ENCODE measurements at regions not wholly inside any gene's neighbourhood (a gene's known extent, or its start where the extent isn't known, plus 50 kb on each side); places are given as distances from the start of the nearest gene placed in this dataset.

DNA sequence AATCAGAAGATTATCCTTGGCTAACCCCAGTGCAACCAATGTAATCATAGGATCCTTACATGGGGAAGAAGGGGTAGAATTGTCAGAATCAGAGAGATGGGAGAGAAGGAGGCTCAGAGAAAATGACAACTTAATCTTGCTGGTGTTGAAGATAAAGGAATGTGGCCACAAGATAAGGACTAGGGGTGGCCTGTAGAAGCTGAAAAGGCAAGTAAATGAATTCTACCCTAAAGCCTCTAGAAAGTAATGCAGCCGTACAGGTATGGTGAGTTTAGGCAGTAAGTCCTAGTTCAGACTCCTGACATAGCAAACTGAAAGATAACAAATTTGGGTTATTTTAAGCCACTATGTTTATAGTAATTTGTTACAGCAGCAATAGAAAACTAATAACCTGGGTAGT, 718.5 kb downstream of the SLITRK6 start:
- TF ChIP-seq SUZ12 (IDR thresholded peaks at IDR 0.05; ENCODE audit: unreplicated experiment) (no peak), ZBTB33 (IDR thresholded peaks at IDR 0.05) (no peak)
